GM18873 (cell line): ENCODE measurements at regions not wholly inside any gene's neighbourhood (a gene's known extent, or its start where the extent isn't known, plus 50 kb on each side); places are given as distances from the start of the nearest gene placed in this dataset.
A peak's percentile ranks its signal among the peaks of the same experiment; 100 is the strongest.

Experiments
- ATAC-seq: cut with Tn5 transposase; IDR thresholded peaks from one replicate; pipeline ENCODE4 v1.9.1; 2021; ENCODE audit warnings: mild to moderate bottlenecking, moderate library complexity, moderate number of reproducible peaks; ENCODE audit not compliant: unreplicated experiment, low FRiP score

GRCh38 chrX:120819126-120819525 lies 56.5 kb downstream of the CT47B1 start:
- no peak for ATAC-seq

GRCh38 chrX:120813982-120814381 lies 61.7 kb downstream of the CT47B1 start:
- ATAC-seq = no peak

DNA sequence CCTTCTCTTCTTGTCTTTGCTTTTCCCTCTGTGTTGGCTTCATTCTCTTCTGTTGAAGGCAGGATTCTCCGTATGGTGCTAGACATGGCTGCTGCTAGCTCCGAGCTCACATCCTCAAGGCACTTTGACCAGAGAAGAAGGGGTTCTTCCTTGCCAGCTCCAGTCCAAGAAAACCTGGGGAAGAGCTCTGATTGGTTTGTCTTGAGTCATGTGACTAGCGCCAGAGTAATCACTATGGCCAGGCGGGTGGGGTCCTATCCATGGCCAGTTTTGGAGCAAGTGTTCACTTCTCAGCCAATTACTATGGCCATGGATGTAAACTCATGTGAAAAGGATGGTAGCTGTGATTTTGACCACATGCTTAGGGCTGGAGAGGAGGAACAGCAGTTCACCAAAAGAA lies 74.2 kb downstream of the CT47B1 start:
- no peak for ATAC-seq

DNA sequence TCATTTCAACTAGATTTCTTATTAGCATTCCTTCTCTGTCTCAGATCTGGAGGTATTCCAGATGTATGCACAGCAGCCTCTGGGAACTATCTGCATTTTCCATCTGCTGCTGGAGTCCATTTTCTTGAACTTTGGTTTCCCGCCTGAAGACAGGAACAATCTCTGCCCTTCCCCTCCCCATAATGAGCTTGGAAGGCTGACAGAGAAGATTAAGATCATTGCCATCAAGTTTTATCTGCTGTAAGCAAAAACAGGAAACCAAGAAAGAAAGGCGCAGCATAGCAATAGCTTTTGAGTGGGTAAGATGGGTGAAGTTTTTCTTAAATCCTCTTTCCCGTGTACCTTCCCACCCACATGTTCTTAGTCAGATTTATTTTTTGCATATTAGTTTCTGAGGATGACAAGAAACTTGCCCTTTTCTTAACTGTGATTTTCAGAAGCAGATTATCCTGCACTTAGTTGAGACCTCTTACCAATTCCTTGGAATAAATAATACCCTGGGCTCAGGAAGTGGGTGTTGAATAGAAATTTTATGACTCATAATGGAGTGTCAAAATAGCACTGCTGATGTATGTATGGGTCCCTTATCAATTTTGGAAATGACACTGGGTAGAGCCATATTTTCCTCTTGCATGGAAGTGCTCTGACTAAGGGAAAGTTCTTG lies 78.3 kb downstream of the CT47B1 start:
- ATAC-seq = no peak

- ATAC-seq = no peak
Observed at GRCh38 chrX:120795301-120795700, 80.4 kb downstream of the CT47B1 start.

- no peak for ATAC-seq
Observed at GRCh38 chrX:120794525-120794975, 81.1 kb downstream of the CT47B1 start.

DNA sequence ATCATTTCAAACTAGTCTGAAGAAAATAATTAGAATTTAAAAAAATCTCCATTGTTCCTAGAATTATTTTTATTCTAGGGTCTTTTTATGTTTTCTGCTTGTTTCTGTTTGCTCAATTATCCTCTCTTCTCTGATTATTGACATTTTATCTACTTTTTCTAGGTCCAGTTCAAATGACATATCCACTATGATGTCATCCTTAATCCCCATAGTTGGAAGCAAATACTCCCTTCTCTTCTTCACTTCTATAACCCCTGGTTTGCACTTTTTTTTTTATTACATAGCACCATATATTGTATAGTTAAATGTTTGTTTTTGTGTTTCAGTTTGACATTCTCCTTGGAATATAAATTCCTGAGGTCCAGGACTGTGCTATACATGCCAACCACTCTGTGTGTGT lies 82.6 kb downstream of the CT47B1 start:
- ATAC-seq = no peak

- ATAC-seq = no peak
Observed at GRCh38 chrX:120791013-120791643, 84.5 kb downstream of the CT47B1 start.

- no peak for ATAC-seq
Observed at GRCh38 chrX:120790552-120790951, 85.1 kb downstream of the CT47B1 start.

- no peak for ATAC-seq
Observed at GRCh38 chrX:120790118-120790517, 85.5 kb downstream of the CT47B1 start.

DNA sequence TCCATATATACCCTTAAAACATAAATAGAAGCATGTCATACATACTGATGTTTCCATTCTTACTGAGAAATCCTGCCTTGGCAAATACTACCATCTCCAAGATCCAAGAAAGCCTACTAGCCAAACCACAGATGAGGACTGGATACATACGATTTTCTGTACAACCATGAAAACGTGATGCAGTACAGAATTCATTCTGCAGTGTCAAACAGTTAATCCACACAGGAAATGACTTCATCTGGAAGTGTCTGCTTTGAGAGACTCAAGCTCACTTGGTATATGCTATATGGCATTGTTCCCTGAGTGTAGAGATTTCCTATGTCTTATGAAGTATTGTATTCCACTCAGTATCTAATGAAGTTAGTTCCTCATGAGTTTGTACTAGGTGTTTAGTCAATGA lies 94.3 kb downstream of the CT47B1 start:
- no peak for ATAC-seq

GRCh38 chrX:120775959-120776358 lies 99.7 kb downstream of the CT47B1 start:
- no peak for ATAC-seq

DNA sequence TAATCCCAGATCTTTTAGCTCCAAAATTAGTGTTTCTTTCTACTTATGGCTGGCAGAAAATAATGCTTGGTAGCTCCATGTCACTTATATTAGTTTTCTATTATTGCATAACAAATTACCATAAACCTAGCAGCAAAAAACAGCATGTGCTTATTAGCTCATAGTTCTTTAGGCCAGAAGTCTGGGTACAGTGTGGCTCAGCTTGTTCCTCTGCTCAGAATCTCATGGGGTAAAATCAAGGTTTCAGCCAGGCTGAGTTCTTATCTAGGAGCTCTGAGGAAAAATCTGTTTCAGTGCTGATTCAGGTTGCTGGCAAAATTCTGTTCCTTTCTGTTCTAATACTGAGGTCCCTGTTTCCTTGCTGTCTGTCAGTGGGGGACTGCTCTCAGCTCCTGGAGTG lies 101.1 kb downstream of the CT47B1 start:
- ATAC-seq = no peak

DNA sequence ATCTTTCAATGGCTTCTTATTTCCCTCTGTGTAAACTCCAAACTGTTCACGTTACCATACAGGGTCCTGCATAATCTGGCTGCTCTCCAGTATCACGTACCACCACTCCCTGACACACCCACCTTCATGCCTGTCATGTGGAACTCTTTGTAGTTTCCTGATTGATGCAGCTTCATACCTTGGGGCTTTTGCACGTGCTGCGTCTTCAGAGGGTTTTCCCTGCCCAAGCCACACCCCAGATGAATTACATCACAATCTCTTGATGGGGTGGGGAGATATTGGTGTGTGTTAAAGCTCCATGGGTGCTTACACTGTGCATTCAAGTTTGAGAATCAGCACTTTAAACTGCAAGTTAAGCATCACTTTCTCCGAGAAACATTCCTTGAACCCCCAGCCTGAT lies 101.9 kb downstream of the CT47B1 start:
- ATAC-seq = no peak

DNA sequence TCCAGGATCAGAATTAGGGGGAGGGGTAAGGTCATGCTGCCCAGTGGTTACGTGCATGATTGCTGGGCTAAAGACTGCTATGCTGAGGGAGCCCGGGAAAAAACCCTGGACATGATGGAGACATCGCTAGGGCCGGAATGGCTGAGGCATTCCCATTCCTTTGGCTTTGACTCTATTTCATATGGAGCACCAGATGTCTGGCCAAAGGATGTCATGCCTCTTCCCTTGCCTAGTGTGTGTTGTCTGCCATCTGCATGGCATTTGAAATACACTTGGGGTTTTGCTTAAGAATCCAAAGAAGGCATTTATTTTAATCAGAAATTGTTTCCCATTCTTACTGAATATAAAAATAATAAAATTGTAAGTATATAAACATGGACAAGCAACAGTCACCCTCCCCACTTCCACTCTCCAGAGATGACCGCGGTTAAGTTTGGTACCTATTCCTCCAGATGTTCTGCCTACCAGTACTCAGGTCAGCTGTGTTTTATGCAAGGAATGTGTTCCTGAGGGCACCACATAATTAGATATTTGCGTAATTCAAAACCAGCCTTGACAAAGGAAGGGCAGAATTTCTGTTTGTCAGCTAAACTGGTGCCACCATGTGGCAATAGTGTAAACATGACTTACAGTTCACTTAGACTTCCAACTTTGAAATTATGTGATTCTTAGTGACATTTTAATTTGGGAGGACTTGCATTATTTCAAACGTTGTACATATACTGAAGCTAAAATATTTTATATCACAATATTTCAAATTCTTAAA lies 105.9 kb downstream of the CT47B1 start:
- ATAC-seq = no peak

- ATAC-seq = no peak
Observed at GRCh38 chrX:120768681-120769080, 107.0 kb downstream of the CT47B1 start.

DNA sequence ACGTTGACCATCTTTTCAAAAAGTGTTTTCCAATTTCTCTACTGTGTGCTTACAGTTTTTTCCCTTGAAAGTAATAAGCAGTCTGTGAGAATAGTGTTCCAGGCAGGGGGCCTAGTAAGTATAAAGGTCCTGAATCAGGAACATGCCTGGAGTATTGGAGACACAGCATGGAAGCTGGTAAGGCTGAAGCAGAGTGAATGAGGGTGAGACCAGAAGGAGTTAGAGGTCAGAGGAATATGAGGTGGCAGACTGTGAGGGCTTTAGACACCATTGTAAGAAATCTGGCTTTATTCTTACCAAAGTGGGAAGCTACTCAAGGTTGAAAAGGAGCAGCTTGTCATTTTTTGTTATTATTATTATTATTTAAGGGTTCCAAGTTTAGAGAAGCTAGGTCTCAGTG lies 107.4 kb downstream of the CT47B1 start:
- ATAC-seq = no peak

GRCh38 chrX:120763269-120763668 lies 112.4 kb downstream of the CT47B1 start:
- no peak for ATAC-seq

GRCh38 chrX:120761810-120762209 lies 113.9 kb downstream of the CT47B1 start:
- no peak for ATAC-seq

- ATAC-seq = no peak
Observed at GRCh38 chrX:120759685-120760084, 116.0 kb downstream of the CT47B1 start.

GRCh38 chrX:120755066-120755846 lies 120.4 kb downstream of the CT47B1 start:
- ATAC-seq = peak; percentile 64
